Fibroblast of lung (primary cell): ENCODE measurements at regions not wholly inside any gene's neighbourhood (a gene's known extent, or its start where the extent isn't known, plus 50 kb on each side); places are given as distances from the start of the nearest gene placed in this dataset.

ENCODE experiments used
- DNase-seq, 2 donors: peaks; one replicate each; pipeline versions ENCODE4 v3.0.0 to v3.0.0-alpha.2; 2010; ENCODE audit warnings: low read depth in 2 of 2
- H2AFZ ChIP-seq: 2 replicates; pipeline ENCODE4 v1.5.1; 2012; ENCODE audit warnings: low read length, control low read depth, inconsistent platforms
- H3K27ac ChIP-seq: 2 replicates; pipeline ENCODE4 v1.5.1; 2011; ENCODE audit warnings: low read length, control low read depth; ENCODE audit not compliant: insufficient read depth
- H3K27me3 ChIP-seq: 2 replicates; pipeline ENCODE4 v1.5.1; 2011; ENCODE audit warnings: mild to moderate bottlenecking, low read length; ENCODE audit not compliant: control insufficient read depth, insufficient read depth
- H3K36me3 ChIP-seq: 2 replicates; pipeline ENCODE4 v1.5.1; 2011; ENCODE audit warnings: low read length; ENCODE audit not compliant: control insufficient read depth, insufficient read depth
- H3K4me1 ChIP-seq: 2 replicates; pipeline ENCODE4 v1.5.1; 2011; ENCODE audit warnings: low read length; ENCODE audit not compliant: control insufficient read depth, insufficient read depth; ENCODE audit errors: extremely low read depth
- H3K4me2 ChIP-seq: 2 replicates; pipeline ENCODE4 v1.5.1; 2011; ENCODE audit warnings: low read length, control low read depth; ENCODE audit not compliant: insufficient read depth; ENCODE audit errors: extremely low read depth
- H3K4me3 ChIP-seq, 4 experiments: fragments of 200-600 bp in 1 of 4; sonication (generic) in 1 of 4; replicated peaks in 1 of 4; 2 replicates each; pipeline ENCODE4 v1.5.1; 2011 to 2016; ENCODE audit warnings: low read length in 4 of 4, low read depth in 3 of 4, mild to moderate bottlenecking in 3 of 4, control low read depth in 2 of 4, inconsistent platforms in 1 of 4, mixed read lengths in 1 of 4; ENCODE audit not compliant: insufficient read depth in 1 of 4; ENCODE audit errors: control extremely low read depth in 1 of 4
- H3K79me2 ChIP-seq: 2 replicates; pipeline ENCODE4 v1.5.1; 2012; ENCODE audit warnings: mild to moderate bottlenecking, low read length, inconsistent platforms; ENCODE audit not compliant: control insufficient read depth, insufficient read depth
- H3K9ac ChIP-seq: 2 replicates; pipeline ENCODE4 v1.5.1; 2011; ENCODE audit warnings: mild to moderate bottlenecking, low read length, control low read depth; ENCODE audit not compliant: insufficient read depth
- H3K9me3 ChIP-seq: 2 replicates; pipeline ENCODE4 v1.5.1; 2012; ENCODE audit warnings: low read depth, low read length; ENCODE audit not compliant: control insufficient read depth, insufficient read depth
- H4K20me1 ChIP-seq: 2 replicates; pipeline ENCODE4 v1.5.1; 2011; ENCODE audit warnings: low read length; ENCODE audit not compliant: control insufficient read depth, insufficient read depth; ENCODE audit errors: extremely low read depth
- CTCF ChIP-seq, 2 donors: IDR thresholded peaks in 1 of 2; conservative IDR thresholded peaks in 1 of 2; 1 replicate in 1 of 2; 2 replicates in 1 of 2; pipeline ENCODE4 v1.5.1; 2011 to 2012; ENCODE audit warnings: low read length in 2 of 2, control low read depth in 1 of 2, inconsistent platforms in 1 of 2, low read depth in 1 of 2, mild to moderate bottlenecking in 1 of 2
- EZH2 ChIP-seq: IDR thresholded peaks from 2 replicates; pipeline ENCODE4 v1.5.1; 2012; ENCODE audit warnings: low read length, control low read depth, mild to moderate bottlenecking; ENCODE audit errors: missing control alignments

- Histone ChIP-seq H4K20me1 (no peaks in the 10 kb centered on the region), H2AFZ (no peak overlapping the region), H3K27ac (no peak overlapping the region), H3K4me2 (no peak overlapping the region), H3K27me3 (no peaks in the 10 kb centered on the region), H3K79me2 (no peaks in the 10 kb centered on the region), H3K9me3 (no peaks in the 10 kb centered on the region), H3K9ac (no peak overlapping the region), H3K36me3 (no peaks in the 10 kb centered on the region), H3K4me3 (no peak overlapping the region), H3K4me1 (no peaks in the 10 kb centered on the region)
- no peak for DNase-seq
- TF ChIP-seq EZH2 (no peak), CTCF (conservative IDR thresholded peaks at IDR 0.05 in 1 of 2, IDR thresholded peaks at IDR 0.05 in 1 of 2; ENCODE audit: low read depth in 1 of 2, low read length in 2 of 2) (no peak)
Observed at GRCh38 chr6:141744194-141744925, 388.4 kb upstream of the GJE1 start.

GRCh38 chr6:141736104-141736503, 396.6 kb upstream of the GJE1 start:
- no peak for TF ChIP-seq CTCF (conservative IDR thresholded peaks at IDR 0.05 in 1 of 2, IDR thresholded peaks at IDR 0.05 in 1 of 2; ENCODE audit: low read depth in 1 of 2, low read length in 2 of 2)
- no peak for TF ChIP-seq EZH2
- H3K4me3 ChIP-seq = no peak overlapping the region
- H3K4me1 ChIP-seq = no peaks in the 10 kb centered on the region
- DNase-seq = no peak
- no peak overlapping the region for H2AFZ ChIP-seq
- H3K79me2 ChIP-seq = no peaks in the 10 kb centered on the region
- no peaks in the 10 kb centered on the region for H3K9me3 ChIP-seq
- H3K27me3 ChIP-seq = no peaks in the 10 kb centered on the region
- H3K36me3 ChIP-seq = no peaks in the 10 kb centered on the region
- no peaks in the 10 kb centered on the region for H4K20me1 ChIP-seq
- H3K27ac ChIP-seq = no peak overlapping the region
- no peak overlapping the region for H3K9ac ChIP-seq
- H3K4me2 ChIP-seq = no peak overlapping the region

- Histone ChIP-seq H3K79me2 (no peaks in the 10 kb centered on the region), H3K36me3 (no peaks in the 10 kb centered on the region), H4K20me1 (no peaks in the 10 kb centered on the region), H3K4me1 (no peaks in the 10 kb centered on the region), H3K4me2 (no peak overlapping the region), H3K4me3 (no peak overlapping the region), H3K27ac (no peak overlapping the region), H3K9ac (no peak overlapping the region), H2AFZ (no peak overlapping the region), H3K9me3 (no peaks in the 10 kb centered on the region), H3K27me3 (no peaks in the 10 kb centered on the region)
- no peak for TF ChIP-seq EZH2
- no peak for TF ChIP-seq CTCF (conservative IDR thresholded peaks at IDR 0.05 in 1 of 2, IDR thresholded peaks at IDR 0.05 in 1 of 2; ENCODE audit: low read depth in 1 of 2, low read length in 2 of 2)
- DNase-seq = no peak
Observed at GRCh38 chr6:141735126-141735525, 397.6 kb upstream of the GJE1 start.
